Prostate gland (tissue), 2 donors: ENCODE measurements at regions not wholly inside any gene's neighbourhood (a gene's known extent, or its start where the extent isn't known, plus 50 kb on each side); places are given as distances from the start of the nearest gene placed in this dataset.

Experiments used
- DNase-seq: peaks from one replicate; pipeline ENCODE4 v3.0.0-alpha.2; 2019; ENCODE audit warnings: low spot score
- H3K27ac ChIP-seq, 2 donors: fragments of 200-600 bp; sonication (generic); 2 replicates each; pipeline ENCODE4 v1.5.1; 2017 to 2019
- H3K27me3 ChIP-seq: fragments of 200-600 bp; sonication (generic); replicated peaks from 2 replicates; pipeline ENCODE4 v1.5.1; 2019; ENCODE audit not compliant: insufficient read depth
- H3K36me3 ChIP-seq, 2 donors: fragments of 200-600 bp; sonication (generic); 1 replicate in 1 of 2; 2 replicates in 1 of 2; pipeline versions ENCODE4 v1.5.1 to v1.8.1; 2017 to 2019
- H3K4me1 ChIP-seq: fragments of 200-600 bp; sonication (generic); replicated peaks from 2 replicates; pipeline ENCODE4 v1.5.1; 2019
- H3K4me3 ChIP-seq, 2 donors: fragments of 200-600 bp; sonication (generic); 2 replicates each; pipeline ENCODE4 v1.5.1; 2017 to 2019
- H3K9me3 ChIP-seq: fragments of 200-600 bp; sonication (generic); 2 replicates; pipeline ENCODE4 v1.5.1; 2017
- POLR2A ChIP-seq: fragments of 450-650 bp; IDR thresholded peaks from one replicate; pipeline ENCODE4 v1.6.1; 2016; ENCODE audit warnings: antibody characterized with exemption, mild to moderate bottlenecking
- POLR2AphosphoS5 ChIP-seq: sonication (generic); formaldehyde crosslinking; IDR thresholded peaks from one replicate; pipeline ENCODE4 v1.6.1; 2017; ENCODE audit warnings: antibody characterized with exemption
- WGBS: methylation state at CpG from one replicate; pipeline ENCODE4 v1.1.5; 2018; 5-methylcytosine and 5-hydroxymethylcytosine counted together
- intact Hi-C: fragments of 100-400 bp; cut with DNase I; formaldehyde crosslinking; loops from one replicate; pipeline ENCODE4 v1.14.2; 2022
- TF ChIP-seq, protein P1 (sequence below), 4 experiments: fragments of 200-600 bp in 2 of 4; fragments of 450-650 bp in 2 of 4; sonication (generic) in 2 of 4; IDR thresholded peaks; 1 replicate in 3 of 4; 2 replicates in 1 of 4; pipeline ENCODE4 v1.5.1; 2016 to 2019; ENCODE audit warnings: antibody characterized with exemption in 4 of 4, mild to moderate bottlenecking in 2 of 4, moderate library complexity in 2 of 4

DNA sequence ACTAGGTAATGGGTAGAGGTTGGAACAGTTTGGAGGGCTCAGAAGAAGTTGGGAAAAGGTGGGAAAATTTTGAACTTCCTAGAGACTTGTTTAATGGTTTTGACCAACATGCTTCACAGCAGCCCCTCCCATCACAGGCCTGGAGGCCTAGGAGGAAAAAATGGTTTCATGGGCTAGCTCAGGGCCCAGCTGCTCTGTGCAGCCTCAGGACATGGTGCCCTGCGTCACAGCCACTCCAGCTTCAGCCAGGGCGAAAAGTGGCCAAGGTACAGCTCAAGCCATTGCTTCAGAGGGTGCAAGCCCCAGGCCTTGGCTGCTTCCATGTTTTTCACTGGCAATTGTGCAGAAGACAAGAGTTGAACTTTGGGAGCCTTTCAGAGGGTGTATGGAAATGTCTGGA lies 453.7 kb downstream of the LRRC70 start:
- no peak overlapping the region for H3K27ac ChIP-seq
- TF ChIP-seq POLR2A (no peak), POLR2AphosphoS5 (no peak)
- TF ChIP-seq, protein P1, sequence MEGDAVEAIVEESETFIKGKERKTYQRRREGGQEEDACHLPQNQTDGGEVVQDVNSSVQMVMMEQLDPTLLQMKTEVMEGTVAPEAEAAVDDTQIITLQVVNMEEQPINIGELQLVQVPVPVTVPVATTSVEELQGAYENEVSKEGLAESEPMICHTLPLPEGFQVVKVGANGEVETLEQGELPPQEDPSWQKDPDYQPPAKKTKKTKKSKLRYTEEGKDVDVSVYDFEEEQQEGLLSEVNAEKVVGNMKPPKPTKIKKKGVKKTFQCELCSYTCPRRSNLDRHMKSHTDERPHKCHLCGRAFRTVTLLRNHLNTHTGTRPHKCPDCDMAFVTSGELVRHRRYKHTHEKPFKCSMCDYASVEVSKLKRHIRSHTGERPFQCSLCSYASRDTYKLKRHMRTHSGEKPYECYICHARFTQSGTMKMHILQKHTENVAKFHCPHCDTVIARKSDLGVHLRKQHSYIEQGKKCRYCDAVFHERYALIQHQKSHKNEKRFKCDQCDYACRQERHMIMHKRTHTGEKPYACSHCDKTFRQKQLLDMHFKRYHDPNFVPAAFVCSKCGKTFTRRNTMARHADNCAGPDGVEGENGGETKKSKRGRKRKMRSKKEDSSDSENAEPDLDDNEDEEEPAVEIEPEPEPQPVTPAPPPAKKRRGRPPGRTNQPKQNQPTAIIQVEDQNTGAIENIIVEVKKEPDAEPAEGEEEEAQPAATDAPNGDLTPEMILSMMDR (IDR thresholded peaks at IDR 0.05): no peak
- no peaks in the 10 kb centered on the region for H3K36me3 ChIP-seq
- H3K27me3 ChIP-seq: no peaks in the 10 kb centered on the region
- no peaks in the 10 kb centered on the region for H3K4me1 ChIP-seq
- WGBS: 90% methylated on average over 2 of the region's 2 CpGs
- no peak for DNase-seq
- H3K9me3 ChIP-seq: no peaks in the 10 kb centered on the region
- intact Hi-C loops: no loop called here
- no peak overlapping the region for H3K4me3 ChIP-seq

DNA sequence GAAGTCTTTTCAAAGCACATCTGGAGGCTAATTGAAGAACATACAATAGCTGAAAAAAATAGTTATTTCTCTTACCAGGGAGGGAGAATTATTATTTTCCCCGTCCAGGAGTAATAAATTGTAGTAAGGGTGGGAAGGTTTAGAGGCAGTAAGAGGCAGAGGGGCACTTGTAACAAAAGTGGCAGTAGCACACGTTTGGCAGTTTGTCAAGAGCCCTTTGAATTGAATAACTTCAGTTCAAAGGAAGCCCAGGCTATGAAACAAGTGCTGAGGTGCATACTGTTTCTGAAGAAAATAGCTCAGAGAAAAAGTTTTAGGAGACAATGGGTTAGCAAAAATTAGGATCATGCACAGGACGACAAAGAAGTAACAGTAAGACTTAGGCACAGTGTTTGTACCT lies 451.3 kb downstream of the LRRC70 start:
- H3K4me3 ChIP-seq: no peak overlapping the region
- 32% methylated on average over 3 of the region's 3 CpGs for WGBS
- H3K9me3 ChIP-seq: no peaks in the 10 kb centered on the region
- no peaks in the 10 kb centered on the region for H3K27me3 ChIP-seq
- no peak for TF ChIP-seq POLR2A
- TF ChIP-seq POLR2AphosphoS5: no peak
- TF ChIP-seq, protein P1 (IDR thresholded peaks at IDR 0.05): no peak
- H3K36me3 ChIP-seq: no peaks in the 10 kb centered on the region
- intact Hi-C loops: no loop called here
- no peak overlapping the region for H3K27ac ChIP-seq
- no peak for DNase-seq
- H3K4me1 ChIP-seq: no peaks in the 10 kb centered on the region

DNA sequence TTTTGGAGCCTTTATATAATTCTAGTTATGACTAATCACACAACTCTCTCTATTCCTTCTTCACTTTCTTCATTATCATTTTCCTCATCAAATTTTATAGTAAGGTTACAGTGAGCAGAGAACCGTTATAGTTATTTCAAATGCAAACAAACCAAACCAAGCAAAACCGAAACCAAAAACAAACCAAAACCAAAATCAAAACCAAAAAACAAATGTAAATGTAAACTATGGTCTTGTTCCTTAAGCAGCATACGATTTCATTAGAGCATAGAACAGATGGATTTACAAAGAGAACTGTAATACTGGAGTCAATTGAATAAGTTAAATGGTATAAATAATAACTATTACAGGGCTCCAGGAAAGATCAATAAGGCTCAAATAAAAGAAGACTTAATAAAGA lies 447.1 kb downstream of the LRRC70 start:
- 51% methylated on average over 3 of the region's 3 CpGs for WGBS
- no peaks in the 10 kb centered on the region for H3K36me3 ChIP-seq
- no peak for DNase-seq
- H3K27me3 ChIP-seq: no peaks in the 10 kb centered on the region
- no peak overlapping the region for H3K4me3 ChIP-seq
- no peaks in the 10 kb centered on the region for H3K9me3 ChIP-seq
- H3K4me1 ChIP-seq: no peaks in the 10 kb centered on the region
- TF ChIP-seq, protein P1 (IDR thresholded peaks at IDR 0.05): no peak
- TF ChIP-seq POLR2AphosphoS5 (no peak), POLR2A (no peak)
- intact Hi-C loops: no loop called here
- no peak overlapping the region for H3K27ac ChIP-seq

DNA sequence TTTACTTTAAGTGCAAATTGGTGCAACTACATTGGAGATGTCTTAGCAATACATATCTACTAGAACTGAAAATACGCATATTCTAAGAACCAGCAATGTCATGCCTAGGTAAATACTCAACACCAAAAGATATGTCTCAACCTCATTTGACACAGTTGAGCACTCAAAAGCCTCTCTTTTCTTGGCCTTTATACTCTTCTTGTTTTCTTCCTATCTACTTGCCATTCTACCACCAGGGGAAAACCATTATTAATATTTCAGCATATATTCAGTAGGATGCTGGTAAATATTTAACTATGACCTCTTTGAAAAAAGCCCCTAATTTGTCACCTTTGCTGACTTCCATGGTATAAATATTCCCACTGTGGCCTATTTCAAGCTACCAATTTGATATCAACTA lies 443.8 kb downstream of the LRRC70 start:
- intact Hi-C loops: no loop called here
- no peak for DNase-seq
- no peak overlapping the region for H3K4me3 ChIP-seq
- no peaks in the 10 kb centered on the region for H3K27me3 ChIP-seq
- no peaks in the 10 kb centered on the region for H3K9me3 ChIP-seq
- no peak overlapping the region for H3K27ac ChIP-seq
- TF ChIP-seq, protein P1 (IDR thresholded peaks at IDR 0.05): no peak
- TF ChIP-seq POLR2AphosphoS5 (no peak), POLR2A (no peak)
- H3K36me3 ChIP-seq: no peaks in the 10 kb centered on the region
- no peaks in the 10 kb centered on the region for H3K4me1 ChIP-seq
- 92% methylated on average over 1 of the region's 1 CpG for WGBS

DNA sequence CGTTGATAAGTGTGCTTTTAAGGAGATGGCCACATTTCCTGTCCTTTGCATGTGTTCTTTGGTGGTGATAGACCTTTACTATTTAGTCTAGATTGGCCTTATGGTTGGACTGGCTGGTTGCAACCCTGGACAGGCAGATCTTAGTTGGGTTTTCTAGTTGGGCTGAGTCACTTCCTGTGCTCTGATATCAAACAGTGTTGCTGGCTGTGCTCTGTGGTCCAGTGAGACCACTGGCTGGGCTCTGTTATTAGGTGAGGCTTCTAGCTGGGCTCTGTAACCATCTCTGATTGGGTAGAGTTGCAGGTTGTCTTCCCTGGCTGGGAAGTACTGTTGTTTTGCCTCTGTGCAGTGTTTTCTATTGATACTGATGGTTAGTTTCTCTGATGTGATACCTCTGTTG lies 432.5 kb downstream of the LRRC70 start:
- Histone ChIP-seq H3K27me3 (peaks cover 2% of the 10 kb centered on the region), H3K27ac (no peak overlapping the region), H3K4me1 (no peaks in the 10 kb centered on the region), H3K36me3 (no peaks in the 10 kb centered on the region), H3K9me3 (no peaks in the 10 kb centered on the region), H3K4me3 (no peak overlapping the region)
- WGBS: 72% methylated on average over 1 of the region's 1 CpG
- intact Hi-C loops: no loop called here
- TF ChIP-seq POLR2A (no peak), POLR2AphosphoS5 (no peak)
- TF ChIP-seq, protein P1 (IDR thresholded peaks at IDR 0.05): no peak
- no peak for DNase-seq
